Tibial artery (tissue), 4 donors: ENCODE measurements at regions not wholly inside any gene's neighbourhood (a gene's known extent, or its start where the extent isn't known, plus 50 kb on each side); places are given as distances from the start of the nearest gene placed in this dataset.

Source experiments
- DNase-seq, 2 donors: peaks; one replicate each; pipeline ENCODE4 v3.0.0-alpha.2; 2019
- H3K27ac ChIP-seq, 2 donors: fragments of 200-600 bp; sonication (generic) in 1 of 2; 1 replicate in 1 of 2; 2 replicates in 1 of 2; pipeline ENCODE4 v1.5.1; 2018 to 2019; ENCODE audit warnings: mild to moderate bottlenecking in 1 of 2
- H3K27me3 ChIP-seq, 2 donors: fragments of 200-600 bp; sonication (generic) in 1 of 2; one replicate each; pipeline versions ENCODE4 v1.5.1 to v1.6.0; 2016 to 2019
- H3K36me3 ChIP-seq, 3 donors: fragments of 200-600 bp; sonication (generic) in 2 of 3; one replicate each; pipeline ENCODE4 v1.5.1; 2016 to 2019; ENCODE audit warnings: mild to moderate bottlenecking in 2 of 3
- H3K4me1 ChIP-seq, 4 donors: fragments of 200-600 bp; sonication (generic) in 2 of 4; 1 replicate in 3 of 4; 2 replicates in 1 of 4; pipeline ENCODE4 v1.5.1; 2016 to 2019
- H3K4me3 ChIP-seq, 2 donors: fragments of 200-600 bp; sonication (generic) in 1 of 2; 1 replicate in 1 of 2; 2 replicates in 1 of 2; pipeline ENCODE4 v1.5.1; 2018 to 2019; ENCODE audit warnings: mild to moderate bottlenecking in 2 of 2
- H3K9me3 ChIP-seq, 3 donors: fragments of 200-600 bp; sonication (generic) in 1 of 3; one replicate each; pipeline ENCODE4 v1.5.1; 2016 to 2019
- intact Hi-C: fragments of 100-400 bp; cut with DNase I; formaldehyde crosslinking; loops from one replicate; pipeline ENCODE4 v1.15.0; 2023; ENCODE audit warnings: low total_unique reads
- TF ChIP-seq, protein P1 (sequence below), 2 experiments: fragments of 200-600 bp in 1 of 2; fragments of 450-650 bp in 1 of 2; IDR thresholded peaks; one replicate each; pipeline ENCODE4 v1.5.1; 2017 to 2019; ENCODE audit warnings: antibody characterized with exemption in 2 of 2, mild to moderate bottlenecking in 1 of 2, moderate library complexity in 1 of 2

DNA sequence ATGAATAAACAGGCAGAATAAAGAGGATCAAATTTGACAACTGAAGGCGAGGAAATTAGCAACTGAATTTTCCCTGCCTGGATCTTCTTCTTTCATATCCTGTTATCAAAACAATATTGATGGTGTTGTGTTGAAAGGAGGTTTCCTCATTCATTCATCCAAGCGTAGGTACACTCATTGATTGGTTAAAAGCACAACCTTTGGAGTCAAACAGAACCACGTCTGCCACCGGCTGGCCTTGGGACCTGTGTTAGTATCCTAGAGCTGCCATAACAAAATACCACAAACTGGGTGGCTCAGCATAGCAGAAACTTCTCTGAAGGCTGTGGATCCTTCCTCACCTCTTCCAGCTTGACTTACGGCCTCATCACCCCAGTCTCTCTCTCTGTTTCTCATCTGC lies 268.6 kb upstream of the PWP1 start:
- H3K4me1 ChIP-seq: no peaks in the 10 kb centered on the region
- H3K36me3 ChIP-seq: no peaks in the 10 kb centered on the region
- no peak for DNase-seq
- peaks cover 0 to 3% of the 10 kb centered on the region in 2 donors for H3K27me3 ChIP-seq
- TF ChIP-seq, protein P1, sequence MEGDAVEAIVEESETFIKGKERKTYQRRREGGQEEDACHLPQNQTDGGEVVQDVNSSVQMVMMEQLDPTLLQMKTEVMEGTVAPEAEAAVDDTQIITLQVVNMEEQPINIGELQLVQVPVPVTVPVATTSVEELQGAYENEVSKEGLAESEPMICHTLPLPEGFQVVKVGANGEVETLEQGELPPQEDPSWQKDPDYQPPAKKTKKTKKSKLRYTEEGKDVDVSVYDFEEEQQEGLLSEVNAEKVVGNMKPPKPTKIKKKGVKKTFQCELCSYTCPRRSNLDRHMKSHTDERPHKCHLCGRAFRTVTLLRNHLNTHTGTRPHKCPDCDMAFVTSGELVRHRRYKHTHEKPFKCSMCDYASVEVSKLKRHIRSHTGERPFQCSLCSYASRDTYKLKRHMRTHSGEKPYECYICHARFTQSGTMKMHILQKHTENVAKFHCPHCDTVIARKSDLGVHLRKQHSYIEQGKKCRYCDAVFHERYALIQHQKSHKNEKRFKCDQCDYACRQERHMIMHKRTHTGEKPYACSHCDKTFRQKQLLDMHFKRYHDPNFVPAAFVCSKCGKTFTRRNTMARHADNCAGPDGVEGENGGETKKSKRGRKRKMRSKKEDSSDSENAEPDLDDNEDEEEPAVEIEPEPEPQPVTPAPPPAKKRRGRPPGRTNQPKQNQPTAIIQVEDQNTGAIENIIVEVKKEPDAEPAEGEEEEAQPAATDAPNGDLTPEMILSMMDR (IDR thresholded peaks at IDR 0.05): no peak
- no peak overlapping the region for H3K4me3 ChIP-seq
- H3K27ac ChIP-seq: no peak overlapping the region
- H3K9me3 ChIP-seq: no peaks in the 10 kb centered on the region
- intact Hi-C loops: no loop called here

- intact Hi-C loops: no loop called here
- Histone ChIP-seq H3K9me3 (no peaks in the 10 kb centered on the region), H3K4me3 (no peak overlapping the region), H3K36me3 (no peaks in the 10 kb centered on the region), H3K4me1 (no peaks in the 10 kb centered on the region), H3K27me3 (peaks cover 0 to 3% of the 10 kb centered on the region in 2 donors), H3K27ac (no peak overlapping the region)
- TF ChIP-seq, protein P1 (IDR thresholded peaks at IDR 0.05): no peak
- no peak for DNase-seq
Measured at GRCh38 chr12:107418981-107419380, 266.6 kb upstream of the PWP1 start.

DNA sequence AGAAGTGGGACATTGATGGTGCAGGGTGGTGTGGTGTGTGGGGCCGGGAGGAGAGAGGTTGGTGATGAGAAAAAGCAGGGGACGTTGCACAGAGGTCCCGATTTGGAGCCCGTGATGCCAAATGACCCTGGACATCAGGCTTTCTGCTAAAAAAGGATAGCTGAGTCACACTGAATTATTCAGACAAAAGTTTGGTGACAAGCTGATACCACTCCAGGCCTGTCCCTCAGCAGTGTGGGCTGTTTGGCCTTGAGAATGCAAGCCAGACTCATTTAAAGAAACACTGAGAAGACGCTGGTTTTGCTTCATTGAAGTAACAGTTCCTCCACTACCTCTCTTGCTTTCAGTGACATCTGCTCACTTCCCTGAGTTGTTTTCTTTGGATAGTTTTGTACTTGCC lies 262.1 kb upstream of the PWP1 start:
- TF ChIP-seq, protein P1 (IDR thresholded peaks at IDR 0.05): no peak
- no peaks in the 10 kb centered on the region for H3K36me3 ChIP-seq
- intact Hi-C loops: no loop called here

DNA sequence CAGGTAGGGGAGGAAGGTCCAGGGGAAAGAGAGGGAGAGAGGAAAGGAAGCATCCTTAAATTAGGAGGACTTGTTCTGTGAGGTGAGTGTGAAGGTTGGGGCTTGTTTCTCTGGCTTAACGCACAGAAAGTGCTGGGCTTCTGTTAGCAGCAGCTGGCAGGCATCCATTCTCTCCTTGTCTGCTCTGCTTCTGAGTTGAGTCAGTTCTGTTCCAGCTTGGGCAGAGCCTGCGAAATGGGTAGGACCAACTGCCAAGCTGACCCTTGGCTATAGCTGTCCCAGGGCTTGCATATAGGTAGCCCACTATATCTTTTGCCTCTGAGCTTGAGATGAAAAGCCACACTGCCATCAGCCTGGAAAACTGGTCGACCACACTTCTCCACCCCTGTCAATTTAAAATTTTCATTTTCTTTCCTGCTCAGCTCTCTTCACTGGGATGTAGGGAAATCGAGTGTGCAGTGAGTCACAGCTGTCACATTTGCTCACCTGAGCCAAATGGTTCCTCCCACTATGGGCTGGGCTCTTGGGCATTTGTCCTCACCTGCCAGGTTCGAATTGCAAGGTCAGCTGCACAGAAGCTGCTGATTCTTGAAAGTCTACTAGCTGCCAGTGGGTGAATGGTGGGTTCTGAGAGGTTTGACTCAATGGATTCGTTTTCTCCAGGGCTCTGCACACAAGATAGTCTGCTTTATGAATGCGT lies 256.4 kb upstream of the PWP1 start:
- no peaks in the 10 kb centered on the region for H3K36me3 ChIP-seq
- no peak for DNase-seq
- no peaks in the 10 kb centered on the region for H3K4me1 ChIP-seq
- H3K9me3 ChIP-seq: peaks cover 0 to 6% (median 0%) of the 10 kb centered on the region in 3 donors
- H3K27me3 ChIP-seq: peaks cover 0 to 2% of the 10 kb centered on the region in 2 donors
- no peak overlapping the region for H3K4me3 ChIP-seq
- intact Hi-C loops: no loop called here
- TF ChIP-seq, protein P1 (IDR thresholded peaks at IDR 0.05): no peak
- H3K27ac ChIP-seq: no peak overlapping the region

More for the DNA sequence above, 262.1 kb upstream of the PWP1 start:
- H3K27me3 ChIP-seq: peaks cover 0 to 5% of the 10 kb centered on the region in 2 donors
- H3K27ac ChIP-seq: no peak overlapping the region
- H3K9me3 ChIP-seq: peaks cover 0 to 6% (median 0%) of the 10 kb centered on the region in 3 donors
- no peak for DNase-seq
- no peak overlapping the region for H3K4me3 ChIP-seq
- H3K4me1 ChIP-seq: no peaks in the 10 kb centered on the region

- TF ChIP-seq, protein P1 (IDR thresholded peaks at IDR 0.05): no peak
Measured at GRCh38 chr12:107431942-107432341, 253.7 kb upstream of the PWP1 start.

More at GRCh38 chr12:107431942-107432341, 253.7 kb upstream of the PWP1 start:
- Histone ChIP-seq H3K4me3 (no peak overlapping the region), H3K27ac (no peak overlapping the region), H3K36me3 (no peaks in the 10 kb centered on the region), H3K4me1 (no peaks in the 10 kb centered on the region), H3K9me3 (no peaks in the 10 kb centered on the region), H3K27me3 (no peaks in the 10 kb centered on the region)
- intact Hi-C loops: no loop called here
- DNase-seq: no peak
